Stimulated activated CD4-positive, alpha-beta T cell treated with anti-CD3 and anti-CD28 coated beads, Interleukin-1b, Interleukin-23, amount 100 ng/mL, for 4 hours (primary cell): ENCODE measurements at regions not wholly inside any gene's neighbourhood (a gene's known extent, or its start where the extent isn't known, plus 50 kb on each side); places are given as distances from the start of the nearest gene placed in this dataset.
"Not testable (repeated sequence)": the region's sequence is repeated elsewhere in the genome, so short reads cannot be mapped to it uniquely, and the experiment has no call there.

Source experiments
- DNase-seq, 2 donors: peaks; one replicate each; pipeline ENCODE4 v3.0.0-alpha.2; 2020; ENCODE audit warnings: low read depth in 2 of 2

DNA sequence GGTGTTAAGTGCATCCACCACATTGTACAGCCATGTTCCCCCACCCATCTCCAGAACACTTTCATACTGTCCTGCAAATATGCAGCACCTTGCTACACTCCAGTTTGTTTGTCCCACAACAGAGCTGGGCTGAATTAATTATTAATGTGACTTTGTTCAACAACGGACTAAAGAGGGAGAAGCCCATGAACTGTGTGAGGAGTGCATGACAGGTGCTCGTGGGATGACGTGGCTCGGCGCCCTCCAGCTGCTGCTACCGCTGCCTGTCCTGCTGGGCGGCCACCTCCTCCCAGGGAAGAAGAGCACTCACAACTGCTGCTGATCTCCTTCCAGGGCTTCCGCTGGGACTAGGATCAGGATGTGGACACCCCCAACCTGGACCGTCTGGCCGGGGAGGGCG is 111.2 kb upstream of the DEFB108B start:
- DNase-seq = not testable (repeated sequence)

DNA sequence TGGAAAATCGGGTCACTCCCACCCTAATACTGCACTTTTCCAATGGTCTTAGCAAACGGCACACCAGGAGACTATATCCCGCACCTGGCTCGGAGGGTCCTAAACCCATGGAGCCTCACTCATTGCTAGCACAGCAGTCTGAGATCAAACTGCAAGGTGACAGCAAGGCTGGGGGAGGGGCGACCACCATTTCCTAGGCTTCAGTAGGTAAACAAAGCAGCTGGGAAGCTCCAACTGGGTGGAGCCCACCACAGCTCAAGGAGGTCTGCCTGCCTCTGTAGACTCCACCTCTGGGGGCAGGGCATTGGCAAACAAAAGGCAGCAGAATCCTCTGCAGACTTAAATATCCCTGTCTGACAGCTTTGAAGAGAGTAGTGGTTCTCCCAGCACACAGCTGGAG is 109.0 kb upstream of the DEFB108B start:
- DNase-seq = not testable (repeated sequence)

DNA sequence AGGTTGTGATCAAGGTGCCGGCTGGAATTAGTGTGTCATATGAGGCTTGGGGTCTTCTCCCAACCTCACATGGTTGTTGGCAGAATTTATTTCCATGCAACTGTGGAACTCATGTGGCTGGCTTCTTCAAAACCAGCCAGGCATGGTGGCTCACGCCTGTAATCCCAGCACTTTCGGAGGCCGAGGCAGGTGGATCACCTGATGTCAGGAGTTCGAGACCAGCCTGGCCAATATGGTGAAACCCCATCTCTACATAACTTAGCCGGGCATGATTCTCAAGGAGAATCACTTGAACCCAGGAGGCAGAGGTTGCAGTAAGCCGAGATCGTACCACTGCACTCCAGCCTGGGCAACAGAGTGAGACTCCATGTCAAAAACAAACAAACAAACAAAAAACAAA is 102.3 kb upstream of the DEFB108B start:
- DNase-seq = not testable (repeated sequence)

DNA sequence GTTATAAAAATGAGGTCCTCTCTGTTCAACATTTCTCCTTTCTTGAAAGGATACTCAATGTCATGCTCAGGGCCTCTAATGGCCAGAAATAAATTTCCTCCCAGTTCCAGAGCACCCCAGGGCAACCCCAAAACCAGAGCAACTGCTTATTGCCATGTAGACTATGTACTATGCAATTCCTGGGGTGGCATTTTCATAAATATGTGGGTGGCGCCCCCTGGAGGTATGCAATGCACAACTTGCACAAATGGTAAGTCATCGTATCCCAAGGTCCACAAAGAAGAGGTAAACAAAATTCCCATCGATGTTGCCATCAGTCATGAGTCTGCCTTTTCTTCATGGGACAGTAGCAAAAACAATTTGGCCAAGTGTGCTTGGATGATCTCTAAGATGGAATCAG is 98.6 kb upstream of the DEFB108B start:
- peak in 1 of 2 donors; percentile 8 for DNase-seq

DNA sequence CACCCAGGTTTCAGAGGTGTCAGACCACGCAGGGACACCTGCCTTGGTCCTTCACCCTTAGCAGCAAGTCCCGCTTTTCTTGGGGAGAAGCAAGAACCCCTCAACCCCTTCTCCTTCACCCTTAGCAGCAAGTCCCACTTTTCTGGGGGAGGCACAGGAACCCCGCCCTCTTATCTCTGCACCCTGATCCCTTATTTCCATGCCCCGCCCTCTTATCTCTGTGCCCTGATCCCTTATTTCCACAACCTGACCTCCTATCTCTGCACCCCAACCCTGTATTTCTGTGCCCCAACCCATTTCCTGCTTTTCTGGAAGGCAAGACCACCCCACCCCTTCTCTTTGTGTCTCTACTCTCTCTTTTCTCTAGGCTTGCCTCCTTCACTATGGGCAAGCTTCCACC is 94.7 kb upstream of the DEFB108B start:
- DNase-seq = not testable (repeated sequence)

DNA sequence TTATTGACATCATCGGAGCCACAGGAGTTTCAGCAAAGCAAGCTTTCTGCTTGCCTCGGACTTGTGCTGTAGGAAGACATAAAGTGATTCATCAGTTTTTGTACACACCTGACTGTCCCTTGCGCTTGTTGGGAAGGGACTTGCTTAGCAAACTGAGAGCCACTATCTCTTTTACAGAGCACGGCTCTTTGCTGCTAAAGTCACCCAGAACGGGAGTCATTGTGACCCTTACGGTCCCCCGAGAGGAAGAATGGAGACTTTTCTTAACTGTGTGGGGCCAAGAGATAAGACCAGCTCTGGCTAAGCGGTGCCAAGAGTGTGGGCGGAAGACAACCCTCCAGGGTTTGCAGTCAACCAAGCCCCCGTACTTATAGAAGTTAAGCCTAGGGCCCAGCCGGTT is 89.6 kb upstream of the DEFB108B start:
- not testable (repeated sequence) for DNase-seq

DNA sequence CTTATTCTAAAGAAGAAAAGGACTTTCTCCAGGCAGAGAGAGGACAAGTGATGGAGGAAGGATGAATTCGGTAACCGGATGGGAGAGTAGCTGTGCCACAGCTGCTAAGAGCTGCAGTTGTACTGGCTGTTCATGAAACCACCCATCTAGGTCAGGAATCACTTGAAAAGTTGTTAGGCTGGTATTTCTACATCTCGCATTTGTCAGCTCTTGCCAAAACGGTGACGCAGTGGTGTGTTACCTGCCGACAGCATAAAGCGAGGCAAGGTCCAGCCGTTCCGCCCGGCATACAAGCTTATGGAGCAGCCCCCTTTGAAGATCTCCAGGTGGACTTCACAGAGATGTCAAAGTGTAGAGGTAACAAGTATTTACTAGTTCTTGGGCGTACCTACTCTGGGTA is 87.3 kb upstream of the DEFB108B start:
- not testable (repeated sequence) for DNase-seq

DNA sequence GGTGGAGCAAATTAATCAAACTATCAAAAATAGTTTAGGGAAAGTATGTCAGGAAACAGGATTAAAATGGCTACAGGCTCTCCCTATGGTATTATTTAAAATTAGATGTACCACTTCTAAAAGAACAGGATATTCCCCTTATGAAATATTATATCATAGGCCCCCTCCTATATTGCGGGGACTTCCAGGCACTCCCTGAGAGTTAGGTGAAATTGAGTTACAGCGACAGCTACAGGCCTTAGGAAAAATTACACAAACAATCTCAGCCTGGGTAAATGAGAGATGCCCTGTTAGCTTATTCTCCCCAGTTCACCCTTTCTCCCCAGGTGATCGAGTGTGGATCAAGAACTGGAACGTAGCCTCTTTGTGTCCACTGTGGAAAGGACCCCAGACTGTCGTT is 86.7 kb upstream of the DEFB108B start:
- DNase-seq = not testable (repeated sequence)

DNA sequence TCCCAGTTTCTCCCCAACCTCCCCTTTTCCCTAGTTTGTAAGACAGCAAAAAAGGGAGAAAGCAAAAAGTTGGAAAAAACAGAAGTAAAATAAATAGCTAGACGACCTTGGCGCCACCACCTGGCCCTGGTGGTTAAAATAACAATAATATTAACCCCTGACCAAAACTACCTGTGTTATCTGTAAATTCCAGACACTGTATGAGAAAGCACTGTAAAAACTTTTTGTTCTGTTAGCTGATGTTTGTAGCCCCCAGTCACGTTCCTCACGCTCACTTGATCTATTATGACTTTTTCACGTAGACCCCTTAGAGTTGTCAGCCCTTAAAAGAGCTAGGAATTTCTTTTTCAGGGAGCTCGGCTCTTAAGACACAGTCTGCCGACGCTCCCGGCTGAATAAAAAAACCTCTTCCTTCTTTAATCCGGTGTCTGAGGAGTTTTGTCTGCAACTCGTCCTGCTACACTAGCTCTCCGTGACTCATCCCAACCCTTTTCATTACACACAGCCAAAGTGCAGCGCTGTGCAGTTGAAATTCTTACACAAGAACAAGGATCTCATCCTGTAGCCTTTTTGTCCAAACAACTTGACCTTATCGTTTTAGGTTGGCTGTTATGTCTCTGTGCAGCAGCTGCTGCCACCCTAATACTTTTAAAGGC is 83.9 kb upstream of the DEFB108B start:
- DNase-seq = not testable (repeated sequence)

DNA sequence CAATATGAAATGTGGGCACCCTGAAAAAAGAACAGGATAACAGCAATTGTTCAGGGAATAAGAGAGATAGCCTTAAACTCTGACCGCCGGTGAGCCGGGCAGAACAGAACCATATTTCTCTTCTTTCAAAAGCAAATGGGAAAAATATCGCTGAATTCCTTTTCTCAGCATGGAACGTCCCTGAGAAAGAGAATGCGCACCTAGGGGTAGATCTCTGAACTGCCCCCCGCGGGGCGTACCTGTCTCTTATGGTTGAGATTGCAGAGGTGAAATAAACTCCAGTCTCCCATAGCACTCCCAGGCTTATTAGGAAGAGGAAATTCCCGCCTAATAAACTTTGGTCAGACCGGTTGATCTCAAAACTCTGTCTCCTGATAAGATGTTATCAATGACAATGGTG is 82.1 kb upstream of the DEFB108B start:
- DNase-seq = not testable (repeated sequence)

DNA sequence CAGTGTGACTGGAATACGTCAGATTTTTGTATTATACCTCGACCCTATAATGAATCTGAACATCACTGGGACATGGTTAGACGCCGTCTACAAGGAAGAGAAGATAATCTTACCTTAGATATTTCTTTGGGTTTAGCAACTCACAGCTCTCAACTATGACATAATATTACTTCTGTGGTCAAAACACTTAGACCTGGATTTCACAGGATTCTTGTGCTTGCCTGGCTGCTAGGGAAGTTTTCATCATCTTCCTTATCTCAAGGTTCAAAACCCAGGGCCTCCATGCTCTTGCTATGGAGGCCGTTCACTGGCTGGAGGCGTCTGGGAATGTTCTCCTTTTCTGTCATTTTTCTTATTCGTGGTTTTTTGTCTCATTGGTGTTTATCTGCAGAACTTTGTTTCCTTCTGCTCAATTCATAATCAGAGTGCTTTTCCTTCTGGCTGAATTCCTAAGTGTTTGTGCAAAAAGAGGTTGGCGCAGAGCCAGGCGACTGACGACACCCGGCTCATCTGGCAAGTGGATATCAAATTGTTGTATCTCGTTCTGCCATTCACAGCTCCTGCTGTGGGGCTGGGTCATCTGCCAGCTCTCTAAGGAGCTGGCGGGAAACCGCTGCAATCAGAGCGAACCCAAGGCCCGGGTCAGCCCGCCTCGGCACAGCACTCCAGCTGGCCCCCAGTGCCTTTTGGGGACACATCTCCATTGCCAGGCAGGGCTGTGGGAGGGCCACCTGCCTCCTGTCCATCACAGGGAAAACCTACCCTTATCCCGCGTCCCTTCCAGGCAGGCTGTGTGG is 68.1 kb upstream of the DEFB108B start:
- not testable (repeated sequence) for DNase-seq

DNA sequence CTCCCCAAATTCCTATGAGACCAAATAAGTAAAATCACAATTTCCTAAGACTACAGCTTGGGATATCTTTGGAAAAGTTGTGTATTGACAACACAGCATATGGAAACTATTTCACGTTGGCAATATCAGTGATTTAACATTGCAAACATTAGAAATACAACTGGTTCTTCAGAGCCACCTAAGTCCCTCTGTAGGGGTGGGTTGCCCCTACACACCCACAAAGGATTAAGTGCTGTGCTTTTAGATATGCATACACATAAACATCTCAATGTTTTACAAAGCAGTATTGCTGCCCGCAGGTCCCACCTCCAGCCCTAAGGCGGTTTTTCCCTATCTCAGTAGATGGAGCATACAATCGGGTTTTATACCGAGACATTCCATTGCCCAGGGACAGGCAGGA is 66.0 kb upstream of the DEFB108B start:
- DNase-seq = not testable (repeated sequence)

DNA sequence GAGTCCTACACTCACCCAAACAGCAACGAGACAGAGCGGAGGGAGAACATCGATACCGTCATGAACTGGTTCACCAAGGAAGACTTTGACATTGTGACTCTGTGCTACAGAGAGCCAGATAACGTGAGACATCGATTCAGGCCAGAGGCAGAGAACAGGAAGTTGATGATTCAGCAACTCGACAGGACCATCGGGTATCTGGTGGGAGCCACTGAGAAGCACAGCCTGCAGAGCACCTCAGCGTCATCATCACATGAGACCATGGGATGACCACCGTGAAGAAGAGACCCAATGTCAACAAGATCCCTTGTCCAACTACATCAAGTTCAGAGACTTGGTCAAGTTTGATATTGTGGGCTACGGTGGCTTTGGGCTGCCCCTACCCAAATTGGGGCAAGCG is 60.8 kb upstream of the DEFB108B start:
- DNase-seq = not testable (repeated sequence)

DNA sequence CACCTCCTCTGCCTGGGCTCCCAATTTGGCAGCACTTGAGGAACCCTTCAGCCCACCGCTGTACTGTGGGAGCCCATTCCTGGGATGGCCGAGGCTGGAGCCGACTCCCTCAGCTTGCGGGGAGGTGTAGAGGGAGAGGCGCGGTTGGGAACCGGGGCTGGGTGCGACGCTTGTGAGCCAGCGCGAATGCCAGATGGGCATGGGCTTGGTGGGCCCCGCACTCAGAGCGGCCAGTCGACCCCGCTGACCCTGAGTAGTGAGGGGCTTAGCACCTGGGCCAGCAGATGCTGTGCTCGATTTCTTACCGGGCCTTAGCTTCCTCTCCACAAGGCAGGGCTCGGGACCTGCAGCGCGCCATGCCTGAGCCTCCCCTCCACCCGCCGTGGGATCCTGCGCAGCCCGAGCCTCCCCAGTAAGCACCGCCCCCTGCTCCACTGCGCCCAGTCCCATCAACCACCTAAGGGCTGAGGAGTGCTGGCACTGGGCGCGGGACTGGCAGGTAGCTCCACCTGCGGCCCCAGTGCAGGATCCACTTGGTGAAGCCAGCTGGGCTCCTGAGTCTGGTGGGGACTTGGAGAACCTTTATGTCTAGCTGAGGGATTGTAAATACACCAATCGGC is 58.3 kb upstream of the DEFB108B start:
- no peak for DNase-seq

DNA sequence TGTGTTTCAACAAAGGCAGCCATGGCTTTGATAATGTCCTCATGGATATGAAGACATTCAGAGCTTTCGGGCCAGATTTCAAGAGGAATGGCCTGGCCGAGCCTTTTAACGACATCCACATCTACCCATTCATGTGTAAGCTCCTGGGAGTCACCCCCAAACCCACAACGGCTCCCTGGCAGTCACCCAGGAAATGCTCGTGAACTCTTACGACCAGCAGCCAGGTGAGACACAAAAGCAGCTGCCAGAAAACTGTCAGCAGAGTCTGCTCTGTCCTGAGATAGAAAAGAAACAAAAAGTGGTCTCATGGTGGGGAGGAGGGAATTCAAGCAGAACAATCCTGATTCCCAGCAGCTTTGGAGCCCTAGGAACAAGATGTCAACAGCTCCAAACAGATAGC is 52.9 kb upstream of the DEFB108B start:
- not testable (repeated sequence) for DNase-seq

DNA sequence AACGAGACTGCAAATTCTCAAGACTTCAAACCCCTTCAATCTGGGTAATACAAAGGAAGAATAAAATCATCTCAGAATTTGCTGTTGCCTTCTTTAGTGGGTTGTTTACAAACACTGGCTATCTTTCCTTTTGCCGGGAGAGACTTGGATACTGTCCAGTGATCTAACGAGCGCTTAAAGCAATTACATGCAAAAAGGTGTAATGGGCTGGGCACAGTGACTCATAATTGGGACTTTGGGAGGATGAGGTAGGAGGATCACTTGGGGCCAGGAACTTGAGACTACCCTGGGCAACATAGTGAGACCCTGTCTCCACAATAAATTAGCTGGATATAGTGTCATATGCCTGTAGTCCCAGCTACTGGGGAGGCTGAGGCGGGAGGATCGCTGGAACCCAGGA is 52.2 kb upstream of the DEFB108B start:
- DNase-seq = not testable (repeated sequence)

DNA sequence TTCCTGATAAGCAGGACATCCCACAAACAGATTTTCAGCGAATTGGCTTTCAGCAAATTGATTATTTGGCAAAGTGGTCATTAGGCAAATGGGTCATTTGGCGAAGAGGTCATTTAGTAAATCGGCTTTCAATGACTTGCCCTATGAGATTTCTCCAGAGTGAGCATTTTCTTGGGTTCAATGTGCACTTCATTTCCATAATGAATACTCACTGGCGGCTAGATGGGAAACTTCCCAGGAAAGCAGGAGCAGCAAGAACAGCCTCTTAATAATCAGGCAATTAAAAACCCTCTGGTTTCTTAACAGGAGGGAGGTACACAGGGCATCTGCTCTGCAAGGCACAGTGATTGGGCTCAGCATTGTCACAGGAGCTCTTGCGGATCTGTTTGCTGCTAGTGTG is 51.5 kb upstream of the DEFB108B start:
- DNase-seq = not testable (repeated sequence)

DNA sequence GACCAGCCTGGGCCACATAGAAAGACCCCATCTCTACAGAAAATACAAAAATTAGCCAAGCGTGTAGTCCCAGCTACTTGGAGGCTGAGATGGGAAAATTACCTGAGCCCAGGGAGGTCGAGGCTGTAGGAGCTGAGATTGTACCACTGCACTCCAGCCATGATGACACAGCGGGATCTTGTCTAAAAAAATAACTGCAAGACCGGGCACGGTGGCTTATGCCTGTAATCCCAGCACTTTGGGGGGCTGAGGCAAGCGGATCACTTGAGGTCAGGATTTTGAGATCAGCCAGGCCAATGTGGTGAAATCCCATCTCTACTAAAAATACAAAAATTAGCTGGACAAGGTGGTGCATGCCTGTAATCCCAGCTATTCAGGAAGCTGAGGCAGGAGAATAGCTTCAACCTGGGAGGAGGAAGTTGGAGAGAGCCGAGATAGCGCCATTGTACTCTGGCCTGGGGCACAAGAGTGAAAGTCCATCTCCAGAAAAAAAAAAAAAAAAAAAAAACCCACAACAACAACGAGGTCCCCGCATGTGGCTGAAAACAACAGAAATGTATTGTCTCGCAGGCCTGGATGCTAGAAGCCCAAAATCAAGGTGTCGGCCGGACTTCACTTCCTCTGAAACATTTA is 50.7 kb upstream of the DEFB108B start:
- DNase-seq = not testable (repeated sequence)

DNA sequence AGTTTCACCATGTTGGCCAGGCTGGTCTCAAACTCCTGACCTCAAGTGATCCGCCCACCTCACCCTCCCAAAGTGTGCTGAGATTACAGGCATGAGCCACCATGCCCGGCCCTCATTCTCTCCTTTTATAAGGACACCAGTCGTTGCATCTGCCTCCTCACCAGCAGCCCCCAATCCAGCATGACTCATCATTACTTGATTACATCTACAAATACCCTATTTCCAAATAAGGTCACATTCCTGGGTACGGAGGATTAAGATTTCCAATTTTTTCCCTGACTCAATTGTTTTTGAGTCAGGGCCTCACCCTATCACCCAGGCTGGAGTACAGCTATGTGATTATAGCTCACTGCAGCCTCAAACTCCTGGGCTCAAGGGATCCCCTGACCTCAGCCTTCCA is 49.8 kb upstream of the DEFB108B start:
- not testable (repeated sequence) for DNase-seq
